IPS-NIHi11 (cell line): ENCODE measurements at regions not wholly inside any gene's neighbourhood (a gene's known extent, or its start where the extent isn't known, plus 50 kb on each side); places are given as distances from the start of the nearest gene placed in this dataset.
"Not testable (repeated sequence)": the region's sequence is repeated elsewhere in the genome, so short reads cannot be mapped to it uniquely, and the experiment has no call there.

Experiments
- DNase-seq: peaks from one replicate; pipeline ENCODE4 v3.0.0; 2012; ENCODE audit warnings: mixed read lengths, low spot score

- DNase-seq = not testable (repeated sequence)
Measured at GRCh38 chr13:57909833-57910232, 278.3 kb downstream of the PCDH17 start.

GRCh38 chr13:57918086-57918485, 286.5 kb downstream of the PCDH17 start:
- DNase-seq = no peak

- peak; percentile 5 for DNase-seq
Measured at GRCh38 chr13:57918913-57919312, 287.4 kb downstream of the PCDH17 start.

- no peak for DNase-seq
Measured at GRCh38 chr13:57925250-57925649, 293.7 kb downstream of the PCDH17 start.

GRCh38 chr13:57925751-57926150, 294.2 kb downstream of the PCDH17 start:
- no peak for DNase-seq

GRCh38 chr13:57932061-57932460, 300.5 kb downstream of the PCDH17 start:
- DNase-seq = no peak

- DNase-seq = no peak
Measured at GRCh38 chr13:57933606-57934005, 302.1 kb downstream of the PCDH17 start.

GRCh38 chr13:57935965-57936364, 304.4 kb downstream of the PCDH17 start:
- no peak for DNase-seq

GRCh38 chr13:57946361-57946760, 314.8 kb downstream of the PCDH17 start:
- no peak for DNase-seq

GRCh38 chr13:57948884-57949283, 317.3 kb downstream of the PCDH17 start:
- no peak for DNase-seq

- no peak for DNase-seq
Measured at GRCh38 chr13:57969951-57970350, 338.4 kb downstream of the PCDH17 start.

- no peak for DNase-seq
Measured at GRCh38 chr13:57970404-57970803, 338.9 kb downstream of the PCDH17 start.

- DNase-seq = no peak
Measured at GRCh38 chr13:57982782-57983181, 351.2 kb downstream of the PCDH17 start.

- DNase-seq = no peak
Measured at GRCh38 chr13:57988276-57988675, 356.7 kb downstream of the PCDH17 start.

GRCh38 chr13:57991041-57991440, 359.5 kb downstream of the PCDH17 start:
- no peak for DNase-seq

- no peak for DNase-seq
Measured at GRCh38 chr13:57992416-57992815, 360.9 kb downstream of the PCDH17 start.

- DNase-seq = no peak
Measured at GRCh38 chr13:57996717-57997116, 365.2 kb downstream of the PCDH17 start.

- no peak for DNase-seq
Measured at GRCh38 chr13:58004751-58005150, 373.2 kb downstream of the PCDH17 start.

GRCh38 chr13:58018020-58018419, 386.5 kb downstream of the PCDH17 start:
- no peak for DNase-seq

- no peak for DNase-seq
Measured at GRCh38 chr13:58018865-58019264, 387.3 kb downstream of the PCDH17 start.

- no peak for DNase-seq
Measured at GRCh38 chr13:58024103-58024502, 392.6 kb downstream of the PCDH17 start.

- no peak for DNase-seq
Measured at GRCh38 chr13:58025821-58026220, 394.3 kb downstream of the PCDH17 start.

- DNase-seq = no peak
Measured at GRCh38 chr13:58032676-58033460, 401.3 kb downstream of the PCDH17 start.

- DNase-seq = no peak
Measured at GRCh38 chr13:58043971-58044370, 412.4 kb downstream of the PCDH17 start.
